ENCODE measurements at regions not wholly inside any gene's neighbourhood (a gene's known extent, or its start where the extent isn't known, plus 50 kb on each side); places are given as distances from the start of the nearest gene placed in this dataset.

- Histone ChIP-seq H3K4me1 (ENCODE audit: control extremely low read depth in 1 of 4, control insufficient read depth in 4 of 4, insufficient read depth in 4 of 4, low read length in 3 of 4) (no peaks in the 10 kb centered on the region), H3K27me3 (replicated peaks in 2 of 5; ENCODE audit: control insufficient read depth in 4 of 5, insufficient read depth in 5 of 5, low read length in 4 of 5) (no peaks in the 10 kb centered on the region), H3K4me3 (ENCODE audit: control insufficient read depth in 1 of 7, extremely low read depth in 1 of 7, insufficient read depth in 4 of 7, low read depth in 2 of 7, low read length in 6 of 7) (no peak overlapping the region), H3K36me3 (ENCODE audit: control insufficient read depth in 4 of 4, insufficient read depth in 4 of 4, low read length in 3 of 4) (no peaks in the 10 kb centered on the region), H3K27ac (ENCODE audit: insufficient read depth in 1 of 2, low read depth in 1 of 2, low read length in 2 of 2, poor library complexity in 1 of 2, severe bottlenecking in 2 of 2) (no peak overlapping the region), H3K9me3 (ENCODE audit: control extremely low read depth in 1 of 5, control insufficient read depth in 4 of 5, insufficient read depth in 2 of 5, low read depth in 1 of 5, low read length in 4 of 5) (no peaks in the 10 kb centered on the region)
- ChIA-PET CTCF (no interaction called here), POLR2A (no interaction called here)
- no peak for DNase-seq
- WGBS (ENCODE audit: insufficient coverage), result 90% methylated on average over 2 of the region's 2 CpGs
These were observed 1502.4 kb upstream of the PIK3C3 start for GRCh38 chr18:40452599-40452998.

- DNase-seq, result no peak
- Histone ChIP-seq H3K4me1 (ENCODE audit: control extremely low read depth in 1 of 4, control insufficient read depth in 4 of 4, insufficient read depth in 4 of 4, low read length in 3 of 4) (no peaks in the 10 kb centered on the region), H3K4me3 (ENCODE audit: control insufficient read depth in 1 of 7, extremely low read depth in 1 of 7, insufficient read depth in 4 of 7, low read depth in 2 of 7, low read length in 6 of 7) (no peak overlapping the region), H3K27ac (ENCODE audit: insufficient read depth in 1 of 2, low read depth in 1 of 2, low read length in 2 of 2, poor library complexity in 1 of 2, severe bottlenecking in 2 of 2) (no peak overlapping the region), H3K36me3 (ENCODE audit: control insufficient read depth in 4 of 4, insufficient read depth in 4 of 4, low read length in 3 of 4) (no peaks in the 10 kb centered on the region), H3K27me3 (replicated peaks in 2 of 5; ENCODE audit: control insufficient read depth in 4 of 5, insufficient read depth in 5 of 5, low read length in 4 of 5) (no peaks in the 10 kb centered on the region), H3K9me3 (ENCODE audit: control extremely low read depth in 1 of 5, control insufficient read depth in 4 of 5, insufficient read depth in 2 of 5, low read depth in 1 of 5, low read length in 4 of 5) (no peaks in the 10 kb centered on the region)
- ChIA-PET POLR2A (no interaction called here), CTCF (no interaction called here)
These were observed 1504.3 kb upstream of the PIK3C3 start for GRCh38 chr18:40450751-40451150.

GRCh38 chr18:40447820-40448219, 1507.2 kb upstream of the PIK3C3 start:
- CTCF ChIA-PET, result no interaction called here
- Histone ChIP-seq H3K36me3 (ENCODE audit: control insufficient read depth in 4 of 4, insufficient read depth in 4 of 4, low read length in 3 of 4) (no peaks in the 10 kb centered on the region), H3K4me1 (ENCODE audit: control extremely low read depth in 1 of 4, control insufficient read depth in 4 of 4, insufficient read depth in 4 of 4, low read length in 3 of 4) (no peaks in the 10 kb centered on the region), H3K9me3 (ENCODE audit: control extremely low read depth in 1 of 5, control insufficient read depth in 4 of 5, insufficient read depth in 2 of 5, low read depth in 1 of 5, low read length in 4 of 5) (no peaks in the 10 kb centered on the region), H3K4me3 (ENCODE audit: control insufficient read depth in 1 of 7, extremely low read depth in 1 of 7, insufficient read depth in 4 of 7, low read depth in 2 of 7, low read length in 6 of 7) (no peak overlapping the region), H3K27me3 (replicated peaks in 2 of 5; ENCODE audit: control insufficient read depth in 4 of 5, insufficient read depth in 5 of 5, low read length in 4 of 5) (no peaks in the 10 kb centered on the region), H3K27ac (ENCODE audit: insufficient read depth in 1 of 2, low read depth in 1 of 2, low read length in 2 of 2, poor library complexity in 1 of 2, severe bottlenecking in 2 of 2) (no peak overlapping the region)
- POLR2A ChIA-PET, result no interaction called here
- DNase-seq, result no peak
- 67% methylated on average over 1 of the region's 1 CpG for WGBS (ENCODE audit: insufficient coverage)

- POLR2A ChIA-PET, result no interaction called here
- no peak for DNase-seq
- H3K27me3 ChIP-seq (replicated peaks in 2 of 5; ENCODE audit: control insufficient read depth in 4 of 5, insufficient read depth in 5 of 5, low read length in 4 of 5), result no peaks in the 10 kb centered on the region
- WGBS (ENCODE audit: insufficient coverage), result 100% methylated on average over 4 of the region's 7 CpGs
- CTCF ChIA-PET, result no interaction called here
- H3K27ac ChIP-seq (ENCODE audit: insufficient read depth in 1 of 2, low read depth in 1 of 2, low read length in 2 of 2, poor library complexity in 1 of 2, severe bottlenecking in 2 of 2), result no peak overlapping the region
- no peaks in the 10 kb centered on the region for H3K4me1 ChIP-seq (ENCODE audit: control extremely low read depth in 1 of 4, control insufficient read depth in 4 of 4, insufficient read depth in 4 of 4, low read length in 3 of 4)
- no peaks in the 10 kb centered on the region for H3K36me3 ChIP-seq (ENCODE audit: control insufficient read depth in 4 of 4, insufficient read depth in 4 of 4, low read length in 3 of 4)
- no peak overlapping the region for H3K4me3 ChIP-seq (ENCODE audit: control insufficient read depth in 1 of 7, extremely low read depth in 1 of 7, insufficient read depth in 4 of 7, low read depth in 2 of 7, low read length in 6 of 7)
- no peaks in the 10 kb centered on the region for H3K9me3 ChIP-seq (ENCODE audit: control extremely low read depth in 1 of 5, control insufficient read depth in 4 of 5, insufficient read depth in 2 of 5, low read depth in 1 of 5, low read length in 4 of 5)
These were observed 1514.9 kb upstream of the PIK3C3 start for GRCh38 chr18:40440088-40440487.

GRCh38 chr18:40437517-40437916, 1517.5 kb upstream of the PIK3C3 start:
- DNase-seq, result no peak
- ChIA-PET CTCF (no interaction called here), POLR2A (no interaction called here)
- WGBS (ENCODE audit: insufficient coverage), result 93% methylated on average over 3 of the region's 3 CpGs
- no peak overlapping the region for H3K4me3 ChIP-seq (ENCODE audit: control insufficient read depth in 1 of 7, extremely low read depth in 1 of 7, insufficient read depth in 4 of 7, low read depth in 2 of 7, low read length in 6 of 7)
- H3K36me3 ChIP-seq (ENCODE audit: control insufficient read depth in 4 of 4, insufficient read depth in 4 of 4, low read length in 3 of 4), result no peaks in the 10 kb centered on the region
- H3K27me3 ChIP-seq (replicated peaks in 2 of 5; ENCODE audit: control insufficient read depth in 4 of 5, insufficient read depth in 5 of 5, low read length in 4 of 5), result no peaks in the 10 kb centered on the region
- no peak overlapping the region for H3K27ac ChIP-seq (ENCODE audit: insufficient read depth in 1 of 2, low read depth in 1 of 2, low read length in 2 of 2, poor library complexity in 1 of 2, severe bottlenecking in 2 of 2)
- H3K4me1 ChIP-seq (ENCODE audit: control extremely low read depth in 1 of 4, control insufficient read depth in 4 of 4, insufficient read depth in 4 of 4, low read length in 3 of 4), result no peaks in the 10 kb centered on the region
- H3K9me3 ChIP-seq (ENCODE audit: control extremely low read depth in 1 of 5, control insufficient read depth in 4 of 5, insufficient read depth in 2 of 5, low read depth in 1 of 5, low read length in 4 of 5), result no peaks in the 10 kb centered on the region

- ChIA-PET CTCF (no interaction called here), POLR2A (no interaction called here)
- DNase-seq, result no peak
- no peaks in the 10 kb centered on the region for H3K27me3 ChIP-seq (replicated peaks in 2 of 5; ENCODE audit: control insufficient read depth in 4 of 5, insufficient read depth in 5 of 5, low read length in 4 of 5)
- no peak overlapping the region for H3K27ac ChIP-seq (ENCODE audit: insufficient read depth in 1 of 2, low read depth in 1 of 2, low read length in 2 of 2, poor library complexity in 1 of 2, severe bottlenecking in 2 of 2)
- no peaks in the 10 kb centered on the region for H3K9me3 ChIP-seq (ENCODE audit: control extremely low read depth in 1 of 5, control insufficient read depth in 4 of 5, insufficient read depth in 2 of 5, low read depth in 1 of 5, low read length in 4 of 5)
- WGBS (ENCODE audit: insufficient coverage), result 67% methylated on average over 1 of the region's 6 CpGs
- no peaks in the 10 kb centered on the region for H3K36me3 ChIP-seq (ENCODE audit: control insufficient read depth in 4 of 4, insufficient read depth in 4 of 4, low read length in 3 of 4)
- no peak overlapping the region for H3K4me3 ChIP-seq (ENCODE audit: control insufficient read depth in 1 of 7, extremely low read depth in 1 of 7, insufficient read depth in 4 of 7, low read depth in 2 of 7, low read length in 6 of 7)
- no peaks in the 10 kb centered on the region for H3K4me1 ChIP-seq (ENCODE audit: control extremely low read depth in 1 of 4, control insufficient read depth in 4 of 4, insufficient read depth in 4 of 4, low read length in 3 of 4)
These were observed 1523.7 kb upstream of the PIK3C3 start for GRCh38 chr18:40431071-40431985.

GRCh38 chr18:40423291-40423690, 1531.7 kb upstream of the PIK3C3 start:
- H3K4me1 ChIP-seq (ENCODE audit: control extremely low read depth in 1 of 4, control insufficient read depth in 4 of 4, insufficient read depth in 4 of 4, low read length in 3 of 4), result no peaks in the 10 kb centered on the region
- no peak overlapping the region for H3K4me3 ChIP-seq (ENCODE audit: control insufficient read depth in 1 of 7, extremely low read depth in 1 of 7, insufficient read depth in 4 of 7, low read depth in 2 of 7, low read length in 6 of 7)
- no peaks in the 10 kb centered on the region for H3K9me3 ChIP-seq (ENCODE audit: control extremely low read depth in 1 of 5, control insufficient read depth in 4 of 5, insufficient read depth in 2 of 5, low read depth in 1 of 5, low read length in 4 of 5)
- 95% methylated on average over 2 of the region's 2 CpGs for WGBS (ENCODE audit: insufficient coverage)
- no peaks in the 10 kb centered on the region for H3K36me3 ChIP-seq (ENCODE audit: control insufficient read depth in 4 of 4, insufficient read depth in 4 of 4, low read length in 3 of 4)
- H3K27me3 ChIP-seq (replicated peaks in 2 of 5; ENCODE audit: control insufficient read depth in 4 of 5, insufficient read depth in 5 of 5, low read length in 4 of 5), result no peaks in the 10 kb centered on the region
- CTCF ChIA-PET, result no interaction called here
- H3K27ac ChIP-seq (ENCODE audit: insufficient read depth in 1 of 2, low read depth in 1 of 2, low read length in 2 of 2, poor library complexity in 1 of 2, severe bottlenecking in 2 of 2), result no peak overlapping the region
- DNase-seq, result no peak
- POLR2A ChIA-PET, result no interaction called here
